Fibroblast of the conjunctiva (primary cell): ENCODE measurements at regions not wholly inside any gene's neighbourhood (a gene's known extent, or its start where the extent isn't known, plus 50 kb on each side); places are given as distances from the start of the nearest gene placed in this dataset.

Source experiments
- DNase-seq: peaks from one replicate; pipeline ENCODE4 v3.0.0-alpha.2; 2010; ENCODE audit warnings: low read depth

GRCh38 chr2:41598161-41598894 lies 449.5 kb upstream of the PKDCC start:
- peak; percentile 27 for DNase-seq

GRCh38 chr2:41600460-41600859 lies 447.4 kb upstream of the PKDCC start:
- DNase-seq: peak; percentile 12

- DNase-seq: no peak
Observed at GRCh38 chr2:41602341-41602740, 445.5 kb upstream of the PKDCC start.

GRCh38 chr2:41605311-41605710 lies 442.5 kb upstream of the PKDCC start:
- DNase-seq: no peak

DNA sequence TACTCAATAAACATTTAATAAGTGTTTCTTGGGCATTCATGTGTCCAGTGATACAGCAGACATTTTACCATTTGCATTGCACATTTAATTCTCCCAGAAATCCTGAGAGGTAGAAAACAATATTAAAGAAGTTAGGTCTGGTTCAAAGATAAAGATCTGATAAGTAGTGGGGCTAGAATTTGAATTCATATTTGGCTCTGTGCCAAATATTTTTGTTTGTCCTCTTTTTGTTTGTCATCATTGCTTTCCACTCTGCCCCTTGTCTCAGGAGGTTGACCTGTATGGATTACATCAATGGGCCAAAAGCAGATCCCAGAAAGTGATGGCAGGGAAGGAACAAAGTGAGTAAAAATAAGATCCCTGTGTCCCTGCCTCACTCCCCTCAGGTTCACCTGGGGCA lies 441.9 kb upstream of the PKDCC start:
- no peak for DNase-seq

GRCh38 chr2:41610501-41611190 lies 437.2 kb upstream of the PKDCC start:
- peak; percentile 59 for DNase-seq

DNA sequence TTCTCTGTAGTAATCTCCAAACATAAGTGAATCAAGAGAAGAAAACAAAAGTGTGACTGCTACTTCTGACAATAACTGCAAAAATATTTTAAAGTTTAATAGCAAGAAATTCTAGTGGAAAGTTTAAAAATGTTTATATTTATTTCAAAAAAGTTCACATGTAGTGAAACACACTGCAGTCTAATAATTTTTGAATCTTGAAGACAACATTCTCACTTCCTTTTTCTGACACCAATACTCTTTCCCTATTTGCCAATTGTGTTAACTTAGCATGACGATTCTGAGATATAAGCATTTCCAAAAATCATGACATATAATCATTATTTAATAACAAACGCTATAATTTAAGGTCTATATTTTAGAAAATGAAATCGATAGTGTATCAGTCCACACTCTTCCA lies 429.1 kb upstream of the PKDCC start:
- DNase-seq: no peak

DNA sequence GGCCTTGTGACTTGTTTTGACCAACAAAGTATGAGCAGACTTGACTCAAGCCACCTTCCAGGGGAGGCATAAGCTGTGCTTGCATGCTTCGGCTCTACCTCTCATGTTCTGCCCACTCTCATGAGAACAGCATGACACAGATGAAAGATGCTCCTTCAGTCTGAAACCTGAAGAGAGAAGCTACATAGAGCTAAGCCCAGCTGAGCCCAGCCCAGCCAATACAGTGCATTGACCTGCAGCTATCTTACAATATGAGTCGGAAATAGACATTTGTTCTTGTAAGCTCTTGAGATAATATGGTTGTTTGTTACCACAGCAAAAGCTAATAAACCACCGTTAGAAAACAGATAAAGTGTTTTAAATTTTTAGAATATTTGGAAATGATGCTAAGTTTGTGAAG lies 426.7 kb upstream of the PKDCC start:
- no peak for DNase-seq

DNA sequence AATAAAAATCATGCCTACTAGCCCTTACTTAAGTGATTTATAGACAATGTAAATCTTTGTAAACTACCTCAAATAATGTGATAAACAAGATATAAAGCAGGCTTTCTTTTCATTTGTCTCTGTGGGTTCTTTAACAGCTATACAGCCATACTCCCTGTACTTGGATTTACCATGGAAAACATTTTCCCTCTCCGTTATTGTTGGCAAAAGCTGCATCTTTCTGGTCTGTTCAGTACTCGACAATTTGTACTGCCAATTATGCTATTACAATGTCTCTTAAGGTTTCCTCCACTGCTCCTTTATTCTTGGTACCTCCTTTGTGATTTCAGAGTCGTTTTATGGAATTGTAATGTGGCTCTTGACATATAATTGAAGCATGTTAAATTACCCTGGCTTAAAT lies 426.3 kb upstream of the PKDCC start:
- no peak for DNase-seq

DNA sequence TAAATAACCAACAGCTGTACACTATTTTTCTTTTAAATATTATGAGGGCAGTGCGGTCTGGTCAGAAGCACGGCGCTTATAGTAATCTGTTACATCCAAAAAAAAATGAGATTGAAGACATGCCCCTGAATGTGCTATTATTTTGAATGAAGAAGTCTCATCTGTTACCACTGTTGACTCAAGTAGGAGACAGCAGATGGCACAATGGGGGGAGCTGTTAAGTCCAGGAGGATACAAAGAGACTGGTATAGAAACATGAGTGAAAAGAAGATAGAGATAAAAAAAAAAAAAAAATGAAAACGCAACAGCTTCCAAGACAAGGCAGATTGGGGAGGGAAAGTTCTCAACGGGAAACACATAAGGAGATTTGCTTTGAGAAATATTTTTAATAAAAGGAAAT lies 425.5 kb upstream of the PKDCC start:
- DNase-seq: no peak

- no peak for DNase-seq
Observed at GRCh38 chr2:41626936-41627335, 420.9 kb upstream of the PKDCC start.

DNA sequence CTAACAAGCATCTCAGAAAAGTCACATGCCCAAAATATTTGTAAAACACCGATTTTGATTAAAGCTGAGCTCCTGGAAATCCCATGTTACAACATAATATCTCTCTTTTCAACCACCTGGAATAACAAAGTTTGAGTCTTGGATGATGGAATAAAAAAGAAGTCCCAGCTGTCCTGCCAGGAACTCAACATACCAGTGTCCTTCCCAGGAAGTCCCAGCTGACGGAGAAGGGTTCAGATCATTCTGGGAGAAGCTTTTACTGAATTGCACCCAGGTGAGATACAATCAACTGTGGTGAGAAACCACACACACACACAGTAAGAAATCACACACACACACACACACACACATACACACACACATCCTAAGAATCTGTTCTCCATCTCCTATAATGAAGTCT lies 413.1 kb upstream of the PKDCC start:
- DNase-seq: no peak

DNA sequence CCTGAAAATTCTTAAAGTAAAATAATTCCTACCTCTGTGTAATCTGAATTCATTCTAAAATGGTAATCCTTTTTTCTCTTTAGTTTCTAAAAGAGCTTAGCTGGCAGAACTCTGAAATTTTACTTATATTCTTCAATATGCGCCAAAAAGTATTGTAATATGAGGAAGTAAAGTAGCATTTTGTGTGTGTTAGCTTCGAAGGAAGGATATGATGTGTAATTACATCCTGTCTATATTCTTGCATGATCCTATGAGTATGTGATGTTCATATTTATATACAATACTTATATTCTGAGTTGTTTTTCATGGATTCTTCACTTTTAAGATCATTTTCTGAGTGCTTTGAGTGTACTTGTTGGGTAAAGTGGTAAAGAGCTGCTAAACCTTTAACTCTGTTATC lies 402.9 kb upstream of the PKDCC start:
- DNase-seq: no peak

DNA sequence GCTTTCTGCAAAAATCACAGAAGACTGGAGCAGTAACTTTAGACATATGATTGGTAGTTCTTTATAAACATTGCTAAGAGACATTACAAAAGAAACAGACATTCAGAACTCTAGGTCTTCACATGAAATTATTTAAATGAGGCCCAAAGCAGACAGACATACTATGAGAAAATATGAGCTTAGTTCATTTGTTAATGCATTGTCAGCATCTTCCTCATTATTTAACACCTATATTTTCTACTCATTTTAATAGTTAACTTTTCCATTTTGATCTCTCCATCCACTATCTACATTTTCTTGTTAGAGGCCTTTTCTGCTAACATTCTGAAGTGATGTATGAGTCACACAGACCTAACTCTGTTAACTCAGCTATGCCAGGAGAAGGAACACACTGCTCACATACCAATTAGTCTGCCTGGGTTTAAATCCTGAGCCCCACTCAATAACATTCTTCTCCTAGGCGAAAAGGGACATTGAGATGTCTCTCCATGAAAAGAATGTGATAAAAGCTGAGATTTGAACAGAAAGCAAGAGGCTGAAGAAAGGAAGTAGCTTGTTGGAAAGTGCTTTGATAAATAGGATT lies 400.3 kb upstream of the PKDCC start:
- DNase-seq: no peak

- DNase-seq: no peak
Observed at GRCh38 chr2:41657226-41657625, 390.6 kb upstream of the PKDCC start.

DNA sequence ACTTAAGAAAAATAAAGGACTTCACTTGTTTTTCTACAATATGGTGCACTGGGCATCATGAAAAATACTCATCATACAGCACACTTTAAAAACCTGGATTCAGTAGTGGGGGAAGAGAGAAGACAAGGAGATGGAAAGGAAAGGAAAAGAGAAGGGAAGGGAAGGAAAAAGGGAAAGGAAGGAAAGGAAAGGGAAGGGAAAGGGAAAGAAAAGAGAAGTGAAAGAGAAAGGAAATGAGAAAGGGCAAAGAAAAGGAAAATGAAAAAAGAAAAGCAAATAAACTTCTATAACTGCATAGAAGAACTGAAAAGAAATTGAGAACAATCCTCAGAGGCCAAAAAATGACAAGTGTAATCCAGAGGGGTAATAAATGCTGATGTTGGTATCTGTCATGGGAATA lies 388.1 kb upstream of the PKDCC start:
- no peak for DNase-seq

GRCh38 chr2:41662461-41662860 lies 385.4 kb upstream of the PKDCC start:
- no peak for DNase-seq

GRCh38 chr2:41663056-41663455 lies 384.8 kb upstream of the PKDCC start:
- no peak for DNase-seq

DNA sequence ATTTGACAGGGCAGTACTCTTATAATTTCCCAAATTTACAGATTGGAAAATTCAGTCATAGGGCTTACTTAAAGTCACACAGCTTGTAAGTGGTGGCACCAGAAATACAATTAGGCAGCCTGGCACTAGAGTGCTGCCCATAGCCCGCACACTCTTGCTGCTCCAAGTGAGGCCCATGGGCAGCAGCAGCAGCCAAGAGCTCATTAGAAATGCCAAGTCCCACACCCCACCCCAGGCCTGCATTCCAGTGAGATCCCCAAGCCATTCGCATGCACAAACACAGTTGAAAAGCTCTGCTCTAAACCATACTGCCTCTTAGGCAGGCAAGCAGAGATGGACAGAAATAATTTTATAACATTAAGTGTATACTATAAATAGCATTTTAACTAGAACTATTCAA lies 379.3 kb upstream of the PKDCC start:
- no peak for DNase-seq

GRCh38 chr2:41678639-41679038 lies 369.2 kb upstream of the PKDCC start:
- DNase-seq: no peak

- no peak for DNase-seq
Observed at GRCh38 chr2:41686156-41686555, 361.7 kb upstream of the PKDCC start.

- DNase-seq: no peak
Observed at GRCh38 chr2:41691561-41691960, 356.3 kb upstream of the PKDCC start.

- DNase-seq: no peak
Observed at GRCh38 chr2:41694536-41695049, 353.2 kb upstream of the PKDCC start.
